IMR-90 (cell line): ENCODE measurements at regions not wholly inside any gene's neighbourhood (a gene's known extent, or its start where the extent isn't known, plus 50 kb on each side); places are given as distances from the start of the nearest gene placed in this dataset.

ENCODE experiments used
- ATAC-seq: fragments of 200-7000 bp; cut with Tn5 transposase; 2 replicates; pipeline ENCODE4 v1.9.1; 2020; ENCODE audit warnings: low read depth, mild to moderate bottlenecking, moderate library complexity
- BruUV-seq: library from RNA; stranded (reverse); fragments of 400-500 nt; replicated peaks from 2 replicates; lab custom pipeline; 2021; lab: Mats Ljungman, UMichigan
- CTCF ChIA-PET: fragments of 300-600 bp; formaldehyde crosslinking; extraction: SDS; loops from one replicate; lab custom pipeline; 2021; ENCODE audit warnings: antibody characterized with exemption; lab: Yijun Ruan, JAX
- POLR2A ChIA-PET: fragments of 300-600 bp; sonication (Branson Sonifier 250); formaldehyde crosslinking; loops from one replicate; lab custom pipeline; 2022; ENCODE audit warnings: antibody characterized with exemption; ENCODE audit not compliant: unreplicated experiment; lab: Charles Lee
- DNase-seq: peaks from one replicate; pipeline ENCODE4 v3.0.0; 2013
- H2AFZ ChIP-seq: replicated peaks from 2 replicates; pipeline ENCODE3; 2013; ENCODE audit warnings: low read length, mild to moderate bottlenecking; ENCODE audit not compliant: poor library complexity
- H2AK5ac ChIP-seq: 2 replicates; pipeline ENCODE4 v1.6.1; 2013; ENCODE audit warnings: low read depth, low read length, inconsistent platforms
- H2AK9ac ChIP-seq: replicated peaks from 2 replicates; pipeline ENCODE3; 2013; ENCODE audit warnings: mild to moderate bottlenecking, low read depth, low read length, moderate library complexity; ENCODE audit not compliant: poor library complexity
- H2BK120ac ChIP-seq: 2 replicates; pipeline ENCODE4 v1.6.1; 2013; ENCODE audit warnings: low read depth, low read length, inconsistent platforms
- H2BK15ac ChIP-seq: 3 replicates; pipeline ENCODE4 v1.6.1; 2013; ENCODE audit warnings: low read depth, low read length, inconsistent platforms
- H2BK20ac ChIP-seq: 2 replicates; pipeline ENCODE4 v1.6.1; 2013; ENCODE audit warnings: low read depth, mild to moderate bottlenecking, inconsistent platforms, low read length, moderate library complexity
- H2BK5ac ChIP-seq: 2 replicates; pipeline ENCODE4 v1.6.1; 2013; ENCODE audit warnings: mild to moderate bottlenecking, low read depth, low read length, inconsistent platforms; ENCODE audit not compliant: poor library complexity, severe bottlenecking
- H3K14ac ChIP-seq: replicated peaks from 2 replicates; pipeline ENCODE4 v1.6.1; 2013; ENCODE audit warnings: low read depth, low read length, inconsistent platforms
- H3K18ac ChIP-seq: 2 replicates; pipeline ENCODE4 v1.6.1; 2013; ENCODE audit warnings: low read depth, low read length, control low read depth
- H3K23ac ChIP-seq: 2 replicates; pipeline ENCODE4 v1.6.1; 2013; ENCODE audit warnings: low read depth, low read length, inconsistent platforms
- H3K27ac ChIP-seq: 2 replicates; pipeline ENCODE4 v1.5.1; 2013; ENCODE audit warnings: mild to moderate bottlenecking, control low read depth, low read length; ENCODE audit not compliant: insufficient read depth
- H3K27me3 ChIP-seq: 2 replicates; pipeline ENCODE4 v1.6.1; 2013; ENCODE audit warnings: low read length; ENCODE audit not compliant: control insufficient read depth, insufficient read depth
- H3K36me3 ChIP-seq: 2 replicates; pipeline ENCODE4 v1.6.1; 2013; ENCODE audit warnings: low read length, mixed read lengths; ENCODE audit not compliant: control insufficient read depth, insufficient read depth
- H3K4ac ChIP-seq: 2 replicates; pipeline ENCODE4 v1.6.1; 2013; ENCODE audit warnings: low read depth, low read length, inconsistent platforms
- H3K4me1 ChIP-seq: 2 replicates; pipeline ENCODE4 v1.6.1; 2013; ENCODE audit warnings: low read length, mixed read lengths; ENCODE audit not compliant: control insufficient read depth, insufficient read depth
- H3K4me2 ChIP-seq: 2 replicates; pipeline ENCODE4 v1.6.1; 2013; ENCODE audit warnings: low read depth, mild to moderate bottlenecking, control low read depth, low read length, moderate library complexity
- H3K4me3 ChIP-seq: 2 replicates; pipeline ENCODE4 v1.5.1; 2013; ENCODE audit warnings: low read depth, mild to moderate bottlenecking, control low read depth, low read length, moderate library complexity; ENCODE audit not compliant: insufficient read depth
- H3K56ac ChIP-seq: 2 replicates; pipeline ENCODE4 v1.6.1; 2013; ENCODE audit warnings: low read length, inconsistent platforms; ENCODE audit not compliant: insufficient read depth; ENCODE audit errors: extremely low read depth
- H3K79me1 ChIP-seq, 2 experiments: 2 replicates each; pipeline ENCODE4 v1.6.1; 2013; ENCODE audit warnings: low read length in 2 of 2, inconsistent platforms in 1 of 2, low read depth in 1 of 2
- H3K9ac ChIP-seq: 2 replicates; pipeline ENCODE4 v1.6.1; 2013; ENCODE audit warnings: low read depth, low read length, control low read depth
- H3K9me1 ChIP-seq: 2 replicates; pipeline ENCODE4 v1.6.1; 2013; ENCODE audit warnings: low read length, inconsistent platforms; ENCODE audit not compliant: insufficient read depth
- H3K9me3 ChIP-seq: 2 replicates; pipeline ENCODE4 v1.6.1; 2013; ENCODE audit warnings: low read length; ENCODE audit not compliant: control insufficient read depth, insufficient read depth
- H4K20me1 ChIP-seq: 2 replicates; pipeline ENCODE4 v1.6.1; 2013; ENCODE audit warnings: low read length, inconsistent platforms; ENCODE audit not compliant: insufficient read depth
- H4K5ac ChIP-seq: 2 replicates; pipeline ENCODE4 v1.6.1; 2013; ENCODE audit warnings: mild to moderate bottlenecking, low read depth, low read length, control low read depth
- H4K8ac ChIP-seq, 2 experiments: 2 replicates each; pipeline ENCODE4 v1.6.1; 2013; ENCODE audit warnings: low read depth in 2 of 2, low read length in 2 of 2, control low read depth in 1 of 2, inconsistent platforms in 1 of 2
- H4K91ac ChIP-seq: 2 replicates; pipeline ENCODE4 v1.6.1; 2013; ENCODE audit warnings: low read depth, low read length, inconsistent platforms; ENCODE audit not compliant: insufficient read depth
- BHLHE40 ChIP-seq: fragments of 150-350 bp; IDR thresholded peaks from 2 replicates; pipeline ENCODE4 v1.6.1; 2016; ENCODE audit warnings: mild to moderate bottlenecking, low read depth, low read length
- CHD1 ChIP-seq: IDR thresholded peaks from 2 replicates; pipeline ENCODE4 v1.6.1; 2012; ENCODE audit warnings: low read depth, low read length, improper control_type of control experiment
- ELK1 ChIP-seq: fragments of 150-350 bp; IDR thresholded peaks from 2 replicates; pipeline ENCODE4 v1.6.1; 2016; ENCODE audit warnings: low read depth, mild to moderate bottlenecking, low read length, moderate library complexity, borderline replicate concordance
- MAFK ChIP-seq: IDR thresholded peaks from 2 replicates; pipeline ENCODE4 v1.6.1; 2012; ENCODE audit warnings: low read depth, low read length, improper control_type of control experiment
- MAZ ChIP-seq: IDR thresholded peaks from 2 replicates; pipeline ENCODE4 v1.6.1; 2012; ENCODE audit warnings: low read depth, mild to moderate bottlenecking, low read length, improper control_type of control experiment, moderate library complexity, borderline replicate concordance
- MXI1 ChIP-seq: IDR thresholded peaks from 2 replicates; pipeline ENCODE4 v1.6.1; 2012; ENCODE audit warnings: low read depth, mild to moderate bottlenecking, low read length, moderate library complexity, borderline replicate concordance
- NFE2L2 ChIP-seq: fragments of 150-350 bp; IDR thresholded peaks from 2 replicates; pipeline ENCODE4 v1.6.1; 2016; ENCODE audit warnings: low read depth, mild to moderate bottlenecking, low read length
- POLR2A ChIP-seq: IDR thresholded peaks from 2 replicates; pipeline ENCODE4 v1.6.1; 2012; ENCODE audit warnings: mild to moderate bottlenecking, low read depth, low read length
- RCOR1 ChIP-seq: IDR thresholded peaks from 2 replicates; pipeline ENCODE4 v1.6.1; 2012; ENCODE audit warnings: mild to moderate bottlenecking, low read length, improper control_type of control experiment; ENCODE audit not compliant: insufficient replicate concordance
- RFX5 ChIP-seq: IDR thresholded peaks from 2 replicates; pipeline ENCODE4 v1.8.0; 2012; ENCODE audit warnings: low read depth, mild to moderate bottlenecking, low read length, moderate library complexity
- SMC3 ChIP-seq: fragments of 150-350 bp; IDR thresholded peaks from 2 replicates; pipeline ENCODE4 v1.6.1; 2016; ENCODE audit warnings: low read depth, mild to moderate bottlenecking, antibody characterized with exemption, low read length, moderate library complexity
- USF2 ChIP-seq: fragments of 150-350 bp; IDR thresholded peaks from 2 replicates; pipeline ENCODE4 v1.6.1; 2017; ENCODE audit warnings: mild to moderate bottlenecking, antibody characterized with exemption, low read length, low read depth
- WGBS, 2 experiments: methylation state at CpG; one replicate each; pipeline versions ENCODE4 v1.1.5 to v1.1.7; 2013; ENCODE audit warnings: missing lambda C conversion rate in 2 of 2; ENCODE audit not compliant: insufficient read length in 1 of 2; ENCODE audit errors: extremely low coverage in 2 of 2; 5-methylcytosine and 5-hydroxymethylcytosine counted together
- dilution Hi-C: fragments of 300-500 bp; cut with HindIII; formaldehyde crosslinking; loops from one replicate; pipeline ENCODE4 v1.14.3; 2018; ENCODE audit warnings: low sequenced_read_pairs; ENCODE audit not compliant: unreplicated experiment
- in situ Hi-C: fragments of 300-500 bp; cut with MboI; formaldehyde crosslinking; loops from 3 replicates; pipeline ENCODE4 v1.14.3; 2019; ENCODE audit warnings: low sequenced_read_pairs, inconsistent platforms, mixed read lengths
- intact Hi-C: fragments of 100-400 bp; cut with micrococcal nuclease; formaldehyde crosslinking; loops from 2 replicates; pipeline ENCODE4 v1.10.0; 2022

GRCh38 chr2:8081130-8081529 lies 600.7 kb upstream of the ID2 start:
- H3K4ac ChIP-seq: no peak overlapping the region
- H3K56ac ChIP-seq: no peak overlapping the region
- no peak overlapping the region for H2BK20ac ChIP-seq
- no TSS peak for BruUV-seq
- H3K18ac ChIP-seq: no peak overlapping the region
- in situ Hi-C loops (no loop called here), dilution Hi-C loops (no loop called here), intact Hi-C loops (no loop called here)
- 0 out of 2 replicates have a peak, but pooled peaks cover under 1% of the 10 kb centered on the region for H3K9me1 ChIP-seq
- H4K5ac ChIP-seq: no peak overlapping the region
- no peaks in the 10 kb centered on the region for H3K9me3 ChIP-seq
- no peak overlapping the region for H2AK9ac ChIP-seq
- no peak overlapping the region for H3K4me2 ChIP-seq
- no peaks in the 10 kb centered on the region for H4K20me1 ChIP-seq
- DNase-seq (no peak), ATAC-seq (no peak)
- H4K91ac ChIP-seq: no peak overlapping the region
- TF ChIP-seq SMC3 (no peak), MXI1 (no peak), BHLHE40 (no peak), MAFK (no peak), ELK1 (no peak), MAZ (no peak), RFX5 (no peak), RCOR1 (no peak), NFE2L2 (no peak), POLR2A (no peak), CHD1 (no peak), USF2 (no peak)
- H3K23ac ChIP-seq: no peak overlapping the region
- no peak overlapping the region for H2AK5ac ChIP-seq
- no peaks in the 10 kb centered on the region for H3K4me1 ChIP-seq
- H3K27ac ChIP-seq: no peak overlapping the region
- H3K14ac ChIP-seq: no peak overlapping the region
- no peak overlapping the region for H2BK5ac ChIP-seq
- H3K36me3 ChIP-seq: no peaks in the 10 kb centered on the region
- H2BK15ac ChIP-seq: no peak overlapping the region
- H2AFZ ChIP-seq: no peak overlapping the region
- ChIA-PET POLR2A (no interaction called here), CTCF (no interaction called here)
- H4K8ac ChIP-seq: no peak overlapping the region
- no peaks in the 10 kb centered on the region for H3K27me3 ChIP-seq
- H3K9ac ChIP-seq: no peak overlapping the region
- no peak overlapping the region for H2BK120ac ChIP-seq
- H3K79me1 ChIP-seq: no peaks in the 10 kb centered on the region
- no peak overlapping the region for H3K4me3 ChIP-seq
- WGBS, 2 experiments: 100% methylated on average over 1 of the region's 5 CpGs; no CpG with 5 or more reads in 1 of the 2 experiments
